Heart left ventricle (tissue), 16 donors: ENCODE measurements at regions not wholly inside any gene's neighbourhood (a gene's known extent, or its start where the extent isn't known, plus 50 kb on each side); places are given as distances from the start of the nearest gene placed in this dataset.

Source experiments
- ATAC-seq, 4 donors: fragments of 200-7000 bp; cut with Tn5 transposase; one replicate each; pipeline ENCODE4 v1.9.1; 2020 to 2022; ENCODE audit warnings: moderate library complexity in 4 of 4, mild to moderate bottlenecking in 3 of 4, moderate number of reproducible peaks in 1 of 4
- DNase-seq, 5 donors: peaks; one replicate each; pipeline ENCODE4 v3.0.0-alpha.2; 2020
- H3K27ac ChIP-seq, 12 donors: fragments of 200-600 bp; sonication (generic) in 4 of 12; one replicate each; pipeline versions ENCODE4 v1.5.0 to v1.8.0; 2016 to 2022; ENCODE audit warnings: mild to moderate bottlenecking in 2 of 12
- H3K27me3 ChIP-seq, 9 donors: fragments of 200-600 bp; sonication (generic) in 2 of 9; one replicate each; pipeline versions ENCODE4 v1.5.1 to v1.8.0; 2016 to 2022; ENCODE audit warnings: mild to moderate bottlenecking in 3 of 9
- H3K36me3 ChIP-seq, 9 donors: fragments of 200-600 bp; sonication (generic) in 2 of 9; one replicate each; pipeline versions ENCODE4 v1.5.0 to v1.8.0; 2018 to 2022; ENCODE audit warnings: mild to moderate bottlenecking in 2 of 9
- H3K4me1 ChIP-seq, 12 donors: fragments of 200-600 bp; sonication (generic) in 4 of 12; one replicate each; pipeline versions ENCODE4 v1.5.0 to v1.8.0; 2016 to 2022; ENCODE audit warnings: mild to moderate bottlenecking in 3 of 12
- H3K4me3 ChIP-seq, 12 donors: fragments of 200-600 bp; sonication (generic) in 4 of 12; one replicate each; pipeline versions ENCODE4 v1.5.0 to v1.8.0; 2017 to 2022; ENCODE audit warnings: mild to moderate bottlenecking in 9 of 12, moderate library complexity in 4 of 12
- H3K9me3 ChIP-seq, 12 donors: fragments of 200-600 bp; sonication (generic) in 4 of 12; one replicate each; pipeline versions ENCODE4 v1.5.0 to v1.8.0; 2016 to 2022; ENCODE audit warnings: mild to moderate bottlenecking in 1 of 12
- POLR2A ChIP-seq, 2 donors: fragments of 450-650 bp; IDR thresholded peaks; one replicate each; pipeline ENCODE4 v1.6.1; 2017; ENCODE audit warnings: antibody characterized with exemption in 2 of 2, mild to moderate bottlenecking in 2 of 2, moderate library complexity in 2 of 2
- WGBS, 4 donors: extraction: QIAGEN DNeasy Blood & Tissue Kit in 2 of 4; methylation state at CpG; one replicate each; pipeline versions ENCODE4 v1.1.5 to v1.1.7; 2013 to 2018; 5-methylcytosine and 5-hydroxymethylcytosine counted together
- intact Hi-C, 10 donors: fragments of 100-400 bp; cut with DNase I; formaldehyde crosslinking; loops; one replicate each; pipeline versions ENCODE4 v1.11.1 to v1.14.2; 2022
- TF ChIP-seq, protein P1 (sequence below), 12 donors: fragments of 200-600 bp; sonication (generic) in 4 of 12; IDR thresholded peaks; one replicate each; pipeline versions ENCODE4 v1.5.0 to v1.8.0; 2018 to 2022; ENCODE audit warnings: antibody characterized with exemption in 12 of 12, mild to moderate bottlenecking in 5 of 12
- donor health status: ischemic (EF 13 %, LVEDD 7.1; RV severe dilation, severe dysfunction).
- donor health status: healthy with polysubstance abuse.
- donor health status: DM: no; HTN: yes; CAD: no.
- donor health status: DM: no; HTN: no; CAD: no.
- donor health status: ischemic (EF 25% LVEDD 6.9; RV normal size, moderate dysfunction).
- donor health status: ischemic (EF 25% LVEDD 5.7; RV mildly dilated, moderate dysfunction).
- donor health status: healthy.
- donor health status: DM: yes; HTN: yes; CAD: no.
- donor health status: ischemic (EF 35%, LVEDD 5.7; RV mildly dilated, moderate dysfunction).
- donor health status: nonischemic (EF 11% LVEDD 7.7; RV severe dilation, severe dysfunction).
- donor health status: DM: yes; HTN: yes; CAD: no.
- donor health status: PGD.
- donor health status: ischemic (EF 29% LVEDD 5.4; RV normal size, mild dysfunction).
- donor health status: nonischemic (EF 23%, LVEDD 6.1; RV moderate dilation, normal function).

DNA sequence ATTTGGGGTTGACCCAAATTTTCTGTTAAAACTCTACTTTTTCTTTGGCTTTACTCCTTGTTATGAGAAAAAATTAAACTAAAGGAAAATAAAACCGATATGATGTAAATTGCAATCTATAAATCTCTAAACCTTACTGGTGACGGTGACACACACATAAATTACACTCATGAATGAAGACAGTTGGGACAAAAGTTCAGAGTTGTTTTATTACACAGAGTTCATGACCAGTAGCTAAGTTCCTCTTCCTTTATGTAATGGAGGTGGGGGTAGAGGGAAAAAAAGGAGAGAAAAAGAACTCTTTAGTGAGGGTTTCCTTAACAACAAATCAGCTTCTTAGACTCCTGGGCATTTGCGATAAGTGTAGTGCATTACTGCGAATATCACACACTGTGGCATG is 220.7 kb downstream of the KCNJ2 start:
- Histone ChIP-seq H3K4me3 (no peak overlapping the region), H3K27ac (no peak overlapping the region), H3K9me3 (no peaks in the 10 kb centered on the region), H3K4me1 (no peaks in the 10 kb centered on the region), H3K36me3 (no peaks in the 10 kb centered on the region), H3K27me3 (no peaks in the 10 kb centered on the region)
- no peak for TF ChIP-seq POLR2A (IDR thresholded peaks at IDR 0.05)
- TF ChIP-seq, protein P1, sequence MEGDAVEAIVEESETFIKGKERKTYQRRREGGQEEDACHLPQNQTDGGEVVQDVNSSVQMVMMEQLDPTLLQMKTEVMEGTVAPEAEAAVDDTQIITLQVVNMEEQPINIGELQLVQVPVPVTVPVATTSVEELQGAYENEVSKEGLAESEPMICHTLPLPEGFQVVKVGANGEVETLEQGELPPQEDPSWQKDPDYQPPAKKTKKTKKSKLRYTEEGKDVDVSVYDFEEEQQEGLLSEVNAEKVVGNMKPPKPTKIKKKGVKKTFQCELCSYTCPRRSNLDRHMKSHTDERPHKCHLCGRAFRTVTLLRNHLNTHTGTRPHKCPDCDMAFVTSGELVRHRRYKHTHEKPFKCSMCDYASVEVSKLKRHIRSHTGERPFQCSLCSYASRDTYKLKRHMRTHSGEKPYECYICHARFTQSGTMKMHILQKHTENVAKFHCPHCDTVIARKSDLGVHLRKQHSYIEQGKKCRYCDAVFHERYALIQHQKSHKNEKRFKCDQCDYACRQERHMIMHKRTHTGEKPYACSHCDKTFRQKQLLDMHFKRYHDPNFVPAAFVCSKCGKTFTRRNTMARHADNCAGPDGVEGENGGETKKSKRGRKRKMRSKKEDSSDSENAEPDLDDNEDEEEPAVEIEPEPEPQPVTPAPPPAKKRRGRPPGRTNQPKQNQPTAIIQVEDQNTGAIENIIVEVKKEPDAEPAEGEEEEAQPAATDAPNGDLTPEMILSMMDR (IDR thresholded peaks at IDR 0.05), result no peak
- DNase-seq (no peak), ATAC-seq (no peak)
- 85 to 90% (median 87%) methylated on average over 4 of the region's 4 CpGs for WGBS, 4 donors
- intact Hi-C loops, result no loop called here

DNA sequence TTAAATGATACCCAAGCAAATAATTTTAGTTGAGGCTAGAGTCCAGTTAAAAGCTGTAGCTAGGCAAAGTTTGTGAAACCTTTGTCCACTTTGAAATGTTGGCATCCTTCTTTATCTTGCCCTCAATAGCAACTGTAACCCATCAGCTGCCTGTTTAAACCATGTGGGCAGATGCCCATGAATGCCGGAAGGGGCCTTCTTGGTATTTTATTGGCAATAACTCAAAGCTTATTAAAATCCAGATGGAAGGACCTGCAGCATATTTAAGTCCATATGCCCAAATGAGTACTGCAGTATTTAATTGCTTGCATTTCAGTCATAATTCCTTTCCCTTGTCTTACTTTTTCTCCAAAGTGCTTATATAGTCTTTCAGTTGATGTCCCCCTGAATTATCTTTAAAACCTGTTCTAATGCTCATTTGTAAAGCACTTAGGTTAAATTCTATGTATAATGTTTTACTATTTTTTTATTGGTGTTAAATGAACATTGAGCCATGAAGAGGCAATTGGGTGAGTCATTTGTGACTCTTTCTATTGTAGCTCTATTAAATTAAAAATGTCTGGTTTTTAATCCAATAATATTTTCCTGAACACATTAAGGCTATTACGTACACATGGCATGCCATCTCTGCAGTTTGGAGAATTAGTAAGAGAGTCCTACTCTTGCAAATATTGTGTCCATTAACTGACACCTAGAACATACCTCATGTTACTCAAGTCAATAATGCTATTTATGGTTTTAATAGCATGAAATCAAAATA is 225.3 kb downstream of the KCNJ2 start:
- H3K4me1 ChIP-seq, result no peaks in the 10 kb centered on the region
- ATAC-seq (no peak), DNase-seq (no peak)
- H3K4me3 ChIP-seq, result no peak overlapping the region
- no peaks in the 10 kb centered on the region for H3K27me3 ChIP-seq
- H3K9me3 ChIP-seq, result no peaks in the 10 kb centered on the region
- TF ChIP-seq POLR2A (IDR thresholded peaks at IDR 0.05), result no peak
- TF ChIP-seq, protein P1 (IDR thresholded peaks at IDR 0.05), result no peak
- H3K27ac ChIP-seq, result no peak overlapping the region
- no peaks in the 10 kb centered on the region for H3K36me3 ChIP-seq
- intact Hi-C loops, result no loop called here
- 80 to 88% (median 84%) methylated on average over 2 of the region's 2 CpGs for WGBS, 4 donors

DNA sequence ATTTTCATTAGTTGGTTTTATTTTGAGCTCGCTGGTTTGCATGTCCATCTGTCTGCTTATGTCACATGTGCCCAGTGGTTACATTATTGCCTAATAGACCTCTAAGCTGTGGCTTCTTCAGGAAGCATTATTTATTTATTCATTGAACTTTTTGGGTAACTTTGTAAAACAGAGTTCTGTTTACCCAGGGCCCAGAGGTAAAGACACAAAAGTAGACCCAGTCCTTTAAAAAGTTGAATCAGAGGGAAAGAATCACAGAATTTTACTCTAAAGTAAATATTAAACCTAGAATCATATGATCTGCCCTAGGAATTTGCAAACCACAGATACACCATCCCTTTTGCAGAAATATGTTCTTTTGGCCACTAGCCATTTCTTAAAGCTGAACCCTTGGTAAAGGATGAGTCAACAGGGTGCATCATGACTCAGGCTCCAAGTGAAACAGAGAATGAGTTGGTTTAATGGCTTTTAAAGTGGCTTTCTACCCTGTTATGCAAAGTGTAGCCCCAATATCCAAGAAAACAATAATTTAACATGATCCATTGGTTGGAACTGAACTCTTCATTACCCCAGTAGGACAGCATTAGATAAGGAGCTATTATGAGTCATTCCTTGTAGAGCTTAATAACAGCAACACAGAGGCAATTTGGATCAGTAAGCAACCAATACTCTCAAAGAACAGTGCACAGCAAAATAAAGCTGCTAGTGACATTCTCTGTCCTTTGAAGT is 236.3 kb downstream of the KCNJ2 start:
- Histone ChIP-seq H3K9me3 (no peaks in the 10 kb centered on the region), H3K27me3 (no peaks in the 10 kb centered on the region), H3K36me3 (no peaks in the 10 kb centered on the region), H3K4me3 (no peak overlapping the region), H3K27ac (peak overlapping the region in 1 of 12 donors; percentile 50), H3K4me1 (peaks cover 0 to 25% (median 0%) of the 10 kb centered on the region in 12 donors)
- TF ChIP-seq, protein P1 (IDR thresholded peaks at IDR 0.05), result no peak
- TF ChIP-seq POLR2A (IDR thresholded peaks at IDR 0.05), result no peak
- intact Hi-C loops, result no loop called here
- DNase-seq (no peak), ATAC-seq (no peak)
- WGBS, 4 donors, result 77 to 88% (median 81%) methylated on average over 1 of the region's 1 CpG

DNA sequence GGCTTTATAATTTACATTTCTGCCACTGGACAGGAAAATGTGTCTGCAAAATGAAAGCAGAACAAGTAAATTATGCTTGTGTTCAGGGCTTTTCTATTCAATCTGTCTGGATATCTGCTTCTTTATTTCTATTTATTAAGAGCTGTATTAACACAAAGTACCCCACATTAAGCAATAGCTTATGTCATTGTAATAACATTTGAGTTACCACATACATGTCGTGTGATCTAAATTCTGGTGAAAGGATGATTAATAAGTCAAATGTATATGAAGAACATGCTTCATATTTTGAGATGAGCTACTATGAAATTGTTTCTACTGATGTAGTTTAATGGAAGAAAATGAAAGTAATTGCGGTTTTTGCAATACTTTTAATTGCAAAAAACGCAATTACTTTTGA is 238.2 kb downstream of the KCNJ2 start:
- intact Hi-C loops, result no loop called here
- no peak overlapping the region for H3K27ac ChIP-seq
- TF ChIP-seq, protein P1 (IDR thresholded peaks at IDR 0.05), result no peak
- no peak for TF ChIP-seq POLR2A (IDR thresholded peaks at IDR 0.05)
- peaks cover 0 to 25% (median 0%) of the 10 kb centered on the region in 12 donors for H3K4me1 ChIP-seq
- ATAC-seq (no peak), DNase-seq (no peak)
- no peaks in the 10 kb centered on the region for H3K27me3 ChIP-seq
- H3K4me3 ChIP-seq, result no peak overlapping the region
- 61 to 93% (median 90%) methylated on average over 3 of the region's 3 CpGs for WGBS, 4 donors
- H3K9me3 ChIP-seq, result no peaks in the 10 kb centered on the region
- no peaks in the 10 kb centered on the region for H3K36me3 ChIP-seq
